Right atrium auricular region (tissue), 2 donors: ENCODE measurements at regions not wholly inside any gene's neighbourhood (a gene's known extent, or its start where the extent isn't known, plus 50 kb on each side); places are given as distances from the start of the nearest gene placed in this dataset.

Source experiments
- DNase-seq: peaks from one replicate; pipeline ENCODE4 v3.0.0-alpha.2; 2019; ENCODE audit warnings: low spot score
- H3K27ac ChIP-seq, 2 donors: fragments of 200-600 bp; sonication (generic); 1 replicate in 1 of 2; 2 replicates in 1 of 2; pipeline ENCODE4 v1.5.1; 2016 to 2019
- H3K27me3 ChIP-seq, 2 donors: fragments of 200-600 bp; sonication (generic); one replicate each; pipeline versions ENCODE4 v1.5.1 to v1.6.0; 2017 to 2019
- H3K36me3 ChIP-seq: fragments of 200-600 bp; sonication (generic); one replicate; pipeline ENCODE4 v1.5.1; 2016
- H3K4me1 ChIP-seq, 2 donors: fragments of 200-600 bp; sonication (generic); one replicate each; pipeline versions ENCODE4 v1.5.1 to v1.6.0; 2017 to 2019
- H3K4me3 ChIP-seq, 2 donors: fragments of 200-600 bp; sonication (generic); 1 replicate in 1 of 2; 2 replicates in 1 of 2; pipeline ENCODE4 v1.5.1; 2017 to 2019; ENCODE audit warnings: mild to moderate bottlenecking in 1 of 2, moderate library complexity in 1 of 2
- H3K9me3 ChIP-seq, 2 donors: fragments of 200-600 bp; sonication (generic); one replicate each; pipeline ENCODE4 v1.5.1; 2019
- TF ChIP-seq, protein P1 (sequence below), 2 donors: fragments of 200-600 bp; sonication (generic); IDR thresholded peaks; one replicate each; pipeline ENCODE4 v1.5.1; 2019; ENCODE audit warnings: antibody characterized with exemption in 2 of 2

DNA sequence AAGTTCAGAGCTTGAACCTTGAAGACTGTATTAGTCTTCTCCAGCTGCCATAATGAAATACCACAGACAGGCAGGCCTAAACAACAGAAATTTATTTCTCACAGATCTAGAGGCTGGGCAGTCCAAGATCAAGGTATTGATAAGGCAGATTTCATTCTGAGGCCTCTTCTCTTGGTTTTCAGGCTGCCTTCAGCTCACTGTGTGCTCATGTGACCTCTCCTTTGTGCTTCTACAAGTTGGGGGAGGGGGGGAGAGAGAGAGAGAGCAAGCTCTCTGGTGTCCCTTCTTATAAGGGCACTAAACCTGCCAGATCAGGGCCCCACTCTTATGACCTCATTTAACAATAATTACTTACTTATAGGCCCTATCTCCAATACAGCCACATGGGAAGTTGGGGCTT, 102.6 kb upstream of the RSPO3 start:
- no peaks in the 10 kb centered on the region for H3K27me3 ChIP-seq
- no peak overlapping the region for H3K27ac ChIP-seq
- no peak for DNase-seq
- TF ChIP-seq, protein P1, sequence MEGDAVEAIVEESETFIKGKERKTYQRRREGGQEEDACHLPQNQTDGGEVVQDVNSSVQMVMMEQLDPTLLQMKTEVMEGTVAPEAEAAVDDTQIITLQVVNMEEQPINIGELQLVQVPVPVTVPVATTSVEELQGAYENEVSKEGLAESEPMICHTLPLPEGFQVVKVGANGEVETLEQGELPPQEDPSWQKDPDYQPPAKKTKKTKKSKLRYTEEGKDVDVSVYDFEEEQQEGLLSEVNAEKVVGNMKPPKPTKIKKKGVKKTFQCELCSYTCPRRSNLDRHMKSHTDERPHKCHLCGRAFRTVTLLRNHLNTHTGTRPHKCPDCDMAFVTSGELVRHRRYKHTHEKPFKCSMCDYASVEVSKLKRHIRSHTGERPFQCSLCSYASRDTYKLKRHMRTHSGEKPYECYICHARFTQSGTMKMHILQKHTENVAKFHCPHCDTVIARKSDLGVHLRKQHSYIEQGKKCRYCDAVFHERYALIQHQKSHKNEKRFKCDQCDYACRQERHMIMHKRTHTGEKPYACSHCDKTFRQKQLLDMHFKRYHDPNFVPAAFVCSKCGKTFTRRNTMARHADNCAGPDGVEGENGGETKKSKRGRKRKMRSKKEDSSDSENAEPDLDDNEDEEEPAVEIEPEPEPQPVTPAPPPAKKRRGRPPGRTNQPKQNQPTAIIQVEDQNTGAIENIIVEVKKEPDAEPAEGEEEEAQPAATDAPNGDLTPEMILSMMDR (IDR thresholded peaks at IDR 0.05), result no peak
- no peaks in the 10 kb centered on the region for H3K4me1 ChIP-seq
- H3K4me3 ChIP-seq, result no peak overlapping the region
- no peaks in the 10 kb centered on the region for H3K9me3 ChIP-seq
- H3K36me3 ChIP-seq, result no peaks in the 10 kb centered on the region

DNA sequence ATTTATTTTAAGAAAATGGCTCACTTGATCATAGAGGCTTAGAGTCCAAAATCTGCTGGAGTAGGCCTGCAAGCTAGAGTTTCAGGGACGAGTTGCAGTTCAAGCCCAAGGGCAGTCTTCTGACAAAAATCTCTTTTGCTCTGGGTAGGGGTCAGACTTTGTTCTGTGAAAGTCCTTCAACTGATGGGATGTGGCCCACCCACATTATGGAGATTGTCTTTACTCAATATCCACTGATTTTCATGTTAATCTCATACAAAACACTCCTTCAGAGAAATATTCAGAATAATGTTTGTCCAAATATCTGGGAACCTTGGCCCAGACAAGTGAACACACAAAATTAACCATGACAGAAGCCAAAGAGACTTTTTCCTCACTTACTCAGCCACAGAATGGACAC, 98.6 kb upstream of the RSPO3 start:
- TF ChIP-seq, protein P1 (IDR thresholded peaks at IDR 0.05), result no peak
- Histone ChIP-seq H3K4me1 (no peaks in the 10 kb centered on the region), H3K27ac (no peak overlapping the region), H3K27me3 (no peaks in the 10 kb centered on the region), H3K4me3 (no peak overlapping the region), H3K36me3 (no peaks in the 10 kb centered on the region), H3K9me3 (no peaks in the 10 kb centered on the region)
- DNase-seq, result no peak

DNA sequence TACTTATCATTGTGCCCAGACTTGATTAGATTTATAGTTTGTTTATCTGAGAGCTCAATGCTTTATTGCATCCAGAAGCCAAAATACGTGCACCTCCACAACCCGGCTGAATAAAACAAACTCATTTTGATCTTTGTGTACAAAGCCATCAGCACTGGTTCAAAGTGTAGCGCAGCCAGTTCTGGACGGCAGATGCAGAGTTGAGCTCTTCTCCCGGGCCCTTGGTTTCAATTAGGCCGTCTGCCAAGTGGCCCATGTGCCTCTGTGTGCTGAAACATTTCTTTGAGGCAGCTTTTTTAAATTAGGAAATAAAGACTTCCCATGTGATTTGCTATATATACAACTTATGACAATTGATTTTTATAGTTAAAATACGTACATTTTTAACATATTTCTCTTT, 96.2 kb upstream of the RSPO3 start:
- Histone ChIP-seq H3K27me3 (no peaks in the 10 kb centered on the region), H3K27ac (no peak overlapping the region), H3K4me3 (no peak overlapping the region), H3K4me1 (no peaks in the 10 kb centered on the region), H3K9me3 (no peaks in the 10 kb centered on the region), H3K36me3 (no peaks in the 10 kb centered on the region)
- TF ChIP-seq, protein P1 (IDR thresholded peaks at IDR 0.05), result no peak
- no peak for DNase-seq

DNA sequence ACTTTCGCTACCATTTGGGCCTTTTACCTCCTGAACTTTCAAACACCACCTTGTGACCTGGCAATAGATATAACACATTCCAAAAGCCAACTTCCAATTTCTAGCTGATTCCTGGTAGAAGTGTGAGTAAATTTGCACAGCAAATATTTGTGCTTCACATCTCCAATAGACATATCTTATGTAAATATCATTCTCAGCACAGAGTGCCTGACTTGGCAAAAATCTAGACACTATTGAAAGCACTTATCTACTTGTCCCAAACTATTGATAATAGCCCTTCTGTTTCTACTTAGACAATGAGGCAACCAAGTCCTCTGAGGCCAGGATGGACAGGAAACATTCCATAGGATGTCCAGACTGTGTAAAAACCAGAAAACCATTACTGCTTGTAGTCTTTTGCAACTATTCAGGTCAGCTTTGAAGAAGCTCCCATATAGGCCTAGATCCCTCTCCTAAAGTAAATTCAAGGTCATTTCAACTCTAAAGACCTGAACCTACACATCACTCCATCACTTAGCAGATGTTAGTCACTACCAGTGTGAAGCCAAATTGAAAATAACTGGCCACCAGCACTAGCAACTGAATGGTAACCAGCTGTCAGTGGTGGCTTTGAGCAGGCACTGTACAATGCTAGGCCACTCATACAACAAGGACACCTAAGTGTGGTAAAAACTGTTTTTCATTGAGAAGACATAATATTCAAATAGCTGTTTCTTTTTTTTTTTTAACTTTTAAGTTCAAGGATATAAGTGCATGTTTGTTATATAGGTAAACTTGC, 95.3 kb upstream of the RSPO3 start:
- no peaks in the 10 kb centered on the region for H3K36me3 ChIP-seq
- no peaks in the 10 kb centered on the region for H3K4me1 ChIP-seq
- H3K27me3 ChIP-seq, result no peaks in the 10 kb centered on the region
- H3K27ac ChIP-seq, result no peak overlapping the region
- H3K9me3 ChIP-seq, result no peaks in the 10 kb centered on the region
- TF ChIP-seq, protein P1 (IDR thresholded peaks at IDR 0.05), result no peak
- no peak overlapping the region for H3K4me3 ChIP-seq
- DNase-seq, result no peak

DNA sequence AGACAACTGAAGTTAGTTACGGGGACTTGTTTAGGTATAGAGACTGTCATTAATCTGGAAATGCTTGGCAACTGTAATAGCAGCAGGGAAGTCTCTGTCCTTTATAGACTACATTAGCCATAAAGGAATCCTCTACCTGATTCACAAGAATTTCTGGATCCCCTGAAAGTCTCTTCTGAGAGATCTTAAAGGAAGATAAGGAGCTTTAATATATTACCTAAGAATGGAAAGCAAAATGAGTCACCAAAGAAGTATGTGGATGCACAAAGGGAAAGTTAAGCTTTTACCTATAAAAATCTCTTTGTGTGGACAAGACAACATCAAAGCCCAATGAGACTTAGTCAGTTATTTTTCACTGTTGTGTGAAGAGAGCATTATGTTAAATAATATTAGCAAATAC, 92.2 kb upstream of the RSPO3 start:
- DNase-seq, result no peak
- H3K27me3 ChIP-seq, result no peaks in the 10 kb centered on the region
- no peaks in the 10 kb centered on the region for H3K4me1 ChIP-seq
- no peak overlapping the region for H3K4me3 ChIP-seq
- H3K9me3 ChIP-seq, result no peaks in the 10 kb centered on the region
- H3K36me3 ChIP-seq, result no peaks in the 10 kb centered on the region
- TF ChIP-seq, protein P1 (IDR thresholded peaks at IDR 0.05), result no peak
- H3K27ac ChIP-seq, result no peak overlapping the region

DNA sequence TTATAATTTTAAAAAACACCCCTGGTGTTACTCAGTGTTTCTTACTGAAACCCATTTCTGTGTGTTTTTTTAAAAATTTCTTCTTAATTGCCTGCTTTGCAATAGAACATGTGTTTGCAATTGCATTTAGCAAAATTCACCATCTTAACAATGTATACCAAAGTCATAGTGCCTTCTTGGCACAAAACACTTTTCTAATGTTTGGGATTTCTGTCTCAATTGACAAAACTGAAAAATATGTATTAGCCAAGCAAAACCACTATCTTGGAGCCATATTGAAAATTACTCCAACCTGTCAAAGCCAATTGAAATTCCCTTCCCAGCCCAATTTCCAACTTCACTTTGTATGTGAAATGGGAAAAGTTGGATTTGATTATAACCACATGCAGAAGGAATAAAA, 88.4 kb upstream of the RSPO3 start:
- TF ChIP-seq, protein P1 (IDR thresholded peaks at IDR 0.05), result no peak
- H3K36me3 ChIP-seq, result no peaks in the 10 kb centered on the region
- H3K4me3 ChIP-seq, result no peak overlapping the region
- no peaks in the 10 kb centered on the region for H3K27me3 ChIP-seq
- H3K9me3 ChIP-seq, result no peaks in the 10 kb centered on the region
- no peak overlapping the region for H3K27ac ChIP-seq
- no peaks in the 10 kb centered on the region for H3K4me1 ChIP-seq
- no peak for DNase-seq
